K562 (cell line): ENCODE measurements at regions not wholly inside any gene's neighbourhood (a gene's known extent, or its start where the extent isn't known, plus 50 kb on each side); places are given as distances from the start of the nearest gene placed in this dataset.

Source experiments
- ETV6 ChIP-seq, 3 experiments: fragments of 150-350 bp in 1 of 3; sonication (generic) in 1 of 3; formaldehyde crosslinking in 1 of 3; IDR thresholded peaks; 2 replicates each; pipeline versions ENCODE4 v1.6.1 to v1.8.0; 2014 to 2022; ENCODE audit warnings: borderline replicate concordance in 2 of 3, low read depth in 2 of 3, antibody characterized with exemption in 1 of 3, low read length in 1 of 3, mild to moderate bottlenecking in 1 of 3, missing genetic modification reagents in 1 of 3
- RAD21 ChIP-seq, 2 experiments: fragments of 250-450 bp in 1 of 2; fragments of 450-650 bp in 1 of 2; sonication (Bioruptor Pico) in 1 of 2; formaldehyde crosslinking in 1 of 2; IDR thresholded peaks in 1 of 2; conservative IDR thresholded peaks in 1 of 2; 2 replicates each; pipeline versions ENCODE4 v1.4.0 to v1.8.0; 2020 to 2022; ENCODE audit warnings: mild to moderate bottlenecking in 2 of 2, moderate library complexity in 1 of 2
- SMC3 ChIP-seq: conservative IDR thresholded peaks from 2 replicates; pipeline ENCODE4 v1.6.1; 2011; ENCODE audit warnings: low read depth, low read length, improper control_type of control experiment; ENCODE audit not compliant: insufficient read depth
- ZNF444 ChIP-seq: fragments of 250-450 bp; sonication (Bioruptor Pico); IDR thresholded peaks from 2 replicates; pipeline ENCODE4 v1.4.0; 2020; ENCODE audit warnings: mild to moderate bottlenecking, moderate library complexity
- ZNF717 ChIP-seq: fragments of 250-450 bp; sonication (Bioruptor Pico); IDR thresholded peaks from 2 replicates; pipeline ENCODE4 v1.5.0; 2021
- TF ChIP-seq, protein P1 (sequence below): sonication (generic); formaldehyde crosslinking; IDR thresholded peaks from 2 replicates; pipeline ENCODE4 v1.8.0; 2022; ENCODE audit warnings: missing genetic modification reagents, mild to moderate bottlenecking, borderline replicate concordance
- TF ChIP-seq, protein P2 (sequence below): IDR thresholded peaks from 2 replicates; pipeline ENCODE4 v1.6.1; 2012; ENCODE audit warnings: low read depth, low read length, improper control_type of control experiment, borderline replicate concordance
- TF ChIP-seq, protein P3 (sequence below): sonication (generic); formaldehyde crosslinking; IDR thresholded peaks from 2 replicates; pipeline ENCODE4 v1.8.0; 2022; ENCODE audit warnings: mild to moderate bottlenecking, missing genetic modification reagents
- TF ChIP-seq, protein P4 (sequence below), 3 experiments: IDR thresholded peaks in 2 of 3; conservative IDR thresholded peaks in 1 of 3; 2 replicates each; pipeline ENCODE4 v1.5.1; 2011 to 2012; ENCODE audit warnings: low read length in 3 of 3, mild to moderate bottlenecking in 3 of 3, control low read depth in 2 of 3, improper control_type of control experiment in 1 of 3, inconsistent platforms in 1 of 3, low read depth in 1 of 3, mixed read lengths in 1 of 3, moderate library complexity in 1 of 3; ENCODE audit not compliant: insufficient read depth in 2 of 3
- TF ChIP-seq, protein P5 (sequence below), 2 experiments: IDR thresholded peaks in 1 of 2; conservative IDR thresholded peaks in 1 of 2; 2 replicates each; pipeline ENCODE4 v1.6.1; 2016; ENCODE audit warnings: low read depth in 2 of 2, mild to moderate bottlenecking in 1 of 2, missing compliant biosample characterization in 1 of 2, missing genetic modification characterization in 1 of 2, moderate library complexity in 1 of 2

DNA sequence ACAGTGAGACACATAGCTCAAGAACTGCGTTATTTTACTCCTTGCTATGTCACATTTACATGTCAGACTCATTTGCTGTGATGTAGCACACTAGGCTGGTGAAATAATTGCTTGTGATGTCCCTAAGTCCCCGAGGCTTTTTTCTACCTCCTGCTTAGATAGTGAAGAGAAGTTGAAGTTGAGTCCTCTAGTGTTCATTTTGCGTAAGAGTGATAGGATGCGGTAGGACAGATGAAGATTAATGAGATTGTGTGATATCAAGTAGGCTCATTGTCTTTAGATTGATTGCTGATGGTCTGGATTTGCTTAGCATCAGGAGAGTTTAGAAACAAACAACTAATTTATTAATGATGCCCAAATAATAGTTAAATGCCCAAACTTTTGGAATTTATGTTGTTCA is 173.6 kb upstream of the NUDT6 start (continued):
- TF ChIP-seq, protein P1, sequence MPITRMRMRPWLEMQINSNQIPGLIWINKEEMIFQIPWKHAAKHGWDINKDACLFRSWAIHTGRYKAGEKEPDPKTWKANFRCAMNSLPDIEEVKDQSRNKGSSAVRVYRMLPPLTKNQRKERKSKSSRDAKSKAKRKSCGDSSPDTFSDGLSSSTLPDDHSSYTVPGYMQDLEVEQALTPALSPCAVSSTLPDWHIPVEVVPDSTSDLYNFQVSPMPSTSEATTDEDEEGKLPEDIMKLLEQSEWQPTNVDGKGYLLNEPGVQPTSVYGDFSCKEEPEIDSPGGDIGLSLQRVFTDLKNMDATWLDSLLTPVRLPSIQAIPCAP (CRISPR knock-in tag): no peak
- TF ChIP-seq ZNF717 (no peak), ZNF444 (CRISPR knock-in tag) (no peak), RAD21 (CRISPR knock-in tag; conservative IDR thresholded peaks at IDR 0.05 in 1 of 2, IDR thresholded peaks at IDR 0.05 in 1 of 2) (peak in 1 of 2 experiments; percentile 55; a peak in 2 of 4 replicates), SMC3 (0 out of 2 replicates have a peak, but pooled peaks have one; percentile 16), ETV6 (IDR thresholded peaks at IDR 0.05; ENCODE audit: borderline replicate concordance in 1 of 2, low read depth in 2 of 2, low read length in 1 of 2) (no peak), ETV6 (CRISPR knock-in tag; IDR thresholded peaks at IDR 0.05; ENCODE audit: borderline replicate concordance) (no peak)
- TF ChIP-seq, protein P2, sequence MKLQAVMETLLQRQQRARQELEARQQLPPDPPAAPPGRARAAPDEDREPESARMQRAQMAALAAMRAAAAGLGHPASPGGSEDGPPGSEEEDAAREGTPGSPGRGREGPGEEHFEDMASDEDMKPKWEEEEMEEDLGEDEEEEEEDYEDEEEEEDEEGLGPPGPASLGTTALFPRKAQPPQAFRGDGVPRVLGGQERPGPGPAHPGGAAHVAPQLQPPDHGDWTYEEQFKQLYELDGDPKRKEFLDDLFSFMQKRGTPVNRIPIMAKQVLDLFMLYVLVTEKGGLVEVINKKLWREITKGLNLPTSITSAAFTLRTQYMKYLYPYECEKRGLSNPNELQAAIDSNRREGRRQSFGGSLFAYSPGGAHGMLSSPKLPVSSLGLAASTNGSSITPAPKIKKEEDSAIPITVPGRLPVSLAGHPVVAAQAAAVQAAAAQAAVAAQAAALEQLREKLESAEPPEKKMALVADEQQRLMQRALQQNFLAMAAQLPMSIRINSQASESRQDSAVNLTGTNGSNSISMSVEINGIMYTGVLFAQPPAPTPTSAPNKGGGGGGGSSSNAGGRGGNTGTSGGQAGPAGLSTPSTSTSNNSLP: peak; percentile 93
- TF ChIP-seq, protein P3, sequence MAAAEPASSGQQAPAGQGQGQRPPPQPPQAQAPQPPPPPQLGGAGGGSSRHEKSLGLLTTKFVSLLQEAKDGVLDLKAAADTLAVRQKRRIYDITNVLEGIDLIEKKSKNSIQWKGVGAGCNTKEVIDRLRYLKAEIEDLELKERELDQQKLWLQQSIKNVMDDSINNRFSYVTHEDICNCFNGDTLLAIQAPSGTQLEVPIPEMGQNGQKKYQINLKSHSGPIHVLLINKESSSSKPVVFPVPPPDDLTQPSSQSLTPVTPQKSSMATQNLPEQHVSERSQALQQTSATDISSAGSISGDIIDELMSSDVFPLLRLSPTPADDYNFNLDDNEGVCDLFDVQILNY (CRISPR knock-in tag): no peak
- TF ChIP-seq, protein P4, sequence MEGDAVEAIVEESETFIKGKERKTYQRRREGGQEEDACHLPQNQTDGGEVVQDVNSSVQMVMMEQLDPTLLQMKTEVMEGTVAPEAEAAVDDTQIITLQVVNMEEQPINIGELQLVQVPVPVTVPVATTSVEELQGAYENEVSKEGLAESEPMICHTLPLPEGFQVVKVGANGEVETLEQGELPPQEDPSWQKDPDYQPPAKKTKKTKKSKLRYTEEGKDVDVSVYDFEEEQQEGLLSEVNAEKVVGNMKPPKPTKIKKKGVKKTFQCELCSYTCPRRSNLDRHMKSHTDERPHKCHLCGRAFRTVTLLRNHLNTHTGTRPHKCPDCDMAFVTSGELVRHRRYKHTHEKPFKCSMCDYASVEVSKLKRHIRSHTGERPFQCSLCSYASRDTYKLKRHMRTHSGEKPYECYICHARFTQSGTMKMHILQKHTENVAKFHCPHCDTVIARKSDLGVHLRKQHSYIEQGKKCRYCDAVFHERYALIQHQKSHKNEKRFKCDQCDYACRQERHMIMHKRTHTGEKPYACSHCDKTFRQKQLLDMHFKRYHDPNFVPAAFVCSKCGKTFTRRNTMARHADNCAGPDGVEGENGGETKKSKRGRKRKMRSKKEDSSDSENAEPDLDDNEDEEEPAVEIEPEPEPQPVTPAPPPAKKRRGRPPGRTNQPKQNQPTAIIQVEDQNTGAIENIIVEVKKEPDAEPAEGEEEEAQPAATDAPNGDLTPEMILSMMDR (IDR thresholded peaks at IDR 0.05 in 2 of 3, conservative IDR thresholded peaks at IDR 0.05 in 1 of 3; ENCODE audit: insufficient read depth in 2 of 3, low read depth in 1 of 3, low read length in 3 of 3): peak; percentile 49 to 65 (median 63); a peak in 5 of 6 replicates
- TF ChIP-seq, protein P5, sequence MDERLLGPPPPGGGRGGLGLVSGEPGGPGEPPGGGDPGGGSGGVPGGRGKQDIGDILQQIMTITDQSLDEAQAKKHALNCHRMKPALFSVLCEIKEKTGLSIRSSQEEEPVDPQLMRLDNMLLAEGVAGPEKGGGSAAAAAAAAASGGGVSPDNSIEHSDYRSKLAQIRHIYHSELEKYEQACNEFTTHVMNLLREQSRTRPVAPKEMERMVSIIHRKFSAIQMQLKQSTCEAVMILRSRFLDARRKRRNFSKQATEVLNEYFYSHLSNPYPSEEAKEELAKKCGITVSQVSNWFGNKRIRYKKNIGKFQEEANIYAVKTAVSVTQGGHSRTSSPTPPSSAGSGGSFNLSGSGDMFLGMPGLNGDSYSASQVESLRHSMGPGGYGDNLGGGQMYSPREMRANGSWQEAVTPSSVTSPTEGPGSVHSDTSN (CRISPR knock-in tag; IDR thresholded peaks at IDR 0.05; ENCODE audit: low read depth): no peak
- TF ChIP-seq, protein P5 (tag; conservative IDR thresholded peaks at IDR 0.05; ENCODE audit: low read depth): peak; percentile 85
